ENCODE measurements at regions not wholly inside any gene's neighbourhood (a gene's known extent, or its start where the extent isn't known, plus 50 kb on each side); places are given as distances from the start of the nearest gene placed in this dataset.
A peak's percentile ranks its signal among the peaks of the same experiment; 100 is the strongest.

GRCh38 chr12:90512518-90512917 is 442.5 kb downstream of the CCER1 start:
- H2BK12ac ChIP-seq (ENCODE audit: insufficient read length, low read depth, low read length): no peak overlapping the region
- no peaks in the 10 kb centered on the region for H3K9me3 ChIP-seq (ENCODE audit: control insufficient read depth, low read depth, low read length)
- no peak overlapping the region for H3K4ac ChIP-seq (ENCODE audit: low read depth, low read length)
- TF ChIP-seq CTCF (conservative IDR thresholded peaks at IDR 0.05): no peak
- no peaks in the 10 kb centered on the region for H3K79me2 ChIP-seq (ENCODE audit: insufficient read depth, low read length)
- H3K79me1 ChIP-seq (ENCODE audit: insufficient read depth, low read depth, low read length, poor library complexity, severe bottlenecking): no peaks in the 10 kb centered on the region
- Mint-ChIP-seq H3K9me3 (peaks cover 0 to 10% of the 10 kb centered on the region in 2 experiments; a peak in 3 of 5 replicates), H3K4me3 (no peak overlapping the region), H3K27me3 (ENCODE audit: low read depth) (no peaks in the 10 kb centered on the region), H3K27ac (peak overlapping the region in 2 of 3 experiments; percentile 36 to 96; a peak in 4 of 7 replicates), H3K36me3 (ENCODE audit: insufficient read depth in 1 of 3, low read depth in 3 of 3) (peaks cover 0 to 11% (median 0%) of the 10 kb centered on the region in 3 experiments; a peak in 3 of 7 replicates), H3K4me1 (peaks cover 22 to 24% of the 10 kb centered on the region in 2 experiments)
- no peak overlapping the region for H2BK20ac ChIP-seq (ENCODE audit: low read depth, low read length, poor library complexity, severe bottlenecking)
- H3K27ac ChIP-seq (ENCODE audit: insufficient read length, low read depth, low read length): peak overlapping the region; percentile 98
- H2AK5ac ChIP-seq (ENCODE audit: insufficient read length, low read length): no peak overlapping the region
- no peak overlapping the region for H3K9ac ChIP-seq (ENCODE audit: extremely low read depth, insufficient read length, low read length)
- no peak overlapping the region for H4K91ac ChIP-seq (ENCODE audit: insufficient read length, low read depth, low read length)
- H4K5ac ChIP-seq (ENCODE audit: insufficient read length, low read depth, low read length): no peak overlapping the region
- no peaks in the 10 kb centered on the region for H3K23me2 ChIP-seq (ENCODE audit: insufficient read length, low read depth, low read length, poor library complexity, severe bottlenecking)
- H3K14ac ChIP-seq (ENCODE audit: insufficient read depth, low read length): no peak overlapping the region
- no peak overlapping the region for H3K18ac ChIP-seq (ENCODE audit: insufficient read length, low read depth, low read length)
- H3K4me1 ChIP-seq (ENCODE audit: insufficient read depth, low read length): peaks cover 6% of the 10 kb centered on the region; the same call in 1 of the 2 replicates
- H3K23ac ChIP-seq (ENCODE audit: insufficient read length, low read depth, low read length): no peak overlapping the region
- H3K4me2 ChIP-seq (ENCODE audit: insufficient read depth, insufficient read length, low read length): no peak overlapping the region
- no peak overlapping the region for H2BK120ac ChIP-seq (ENCODE audit: low read depth, low read length, poor library complexity, severe bottlenecking)
- H4K20me1 ChIP-seq (ENCODE audit: control insufficient read depth, insufficient read depth, insufficient read length): no peaks in the 10 kb centered on the region
- no peak for DNase-seq
- no peak overlapping the region for H2AFZ ChIP-seq (ENCODE audit: low read length)
- H3K27me3 ChIP-seq (ENCODE audit: insufficient read depth, low read length): no peaks in the 10 kb centered on the region
- H4K8ac ChIP-seq (replicated peaks; ENCODE audit: insufficient read length, low read depth, low read length): no peak overlapping the region
- no CpG with 5 or more reads among the region's 1 CpG for WGBS (ENCODE audit: extremely low coverage, insufficient read length, low lambda C conversion rate)
- H3T11ph ChIP-seq (ENCODE audit: low read length): no peak overlapping the region
- H2BK15ac ChIP-seq (ENCODE audit: low read depth, low read length): no peak overlapping the region
- H2BK5ac ChIP-seq (ENCODE audit: insufficient read length, low read length): no peak overlapping the region
- H3K56ac ChIP-seq (ENCODE audit: insufficient read length, low read depth, low read length): no peak overlapping the region

Measured in H9 (cell line).